Cardiac fibroblast (primary cell): ENCODE measurements at regions not wholly inside any gene's neighbourhood (a gene's known extent, or its start where the extent isn't known, plus 50 kb on each side); places are given as distances from the start of the nearest gene placed in this dataset.

Experiments
- DNase-seq, 2 donors: peaks; one replicate each; pipeline versions ENCODE4 v3.0.0 to v3.0.0-alpha.2; 2010; ENCODE audit warnings: low read depth in 2 of 2
- H3K4me3 ChIP-seq, 2 donors: replicated peaks in 1 of 2; 1 replicate in 1 of 2; 2 replicates in 1 of 2; pipeline ENCODE4 v1.5.1; 2011; ENCODE audit warnings: low read depth in 2 of 2, low read length in 2 of 2, mild to moderate bottlenecking in 2 of 2, moderate library complexity in 1 of 2
- TF ChIP-seq, protein P1 (sequence below): IDR thresholded peaks from one replicate; pipeline ENCODE4 v1.5.1; 2011; ENCODE audit warnings: low read depth, mild to moderate bottlenecking, low read length, inconsistent platforms

DNA sequence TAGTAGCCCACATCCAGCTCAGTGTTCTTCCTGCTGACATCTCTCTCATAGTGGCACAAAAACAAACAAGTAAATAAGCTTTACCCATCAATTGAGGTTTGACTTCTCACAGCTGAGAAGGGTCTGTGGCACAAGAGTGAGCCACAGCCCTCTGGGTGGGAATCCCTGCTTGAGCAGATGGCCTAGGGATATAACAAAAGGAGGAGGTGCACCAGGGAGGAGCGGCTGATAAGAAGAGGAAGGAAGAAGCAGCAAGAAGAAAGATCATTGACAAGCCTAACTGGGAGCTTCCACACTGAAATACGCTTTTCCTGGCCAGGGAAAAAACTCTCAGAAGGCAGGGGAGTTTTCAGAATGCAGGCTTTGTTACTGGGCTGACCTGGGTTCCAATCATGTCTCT lies 279.8 kb downstream of the UACA start:
- H3K4me3 ChIP-seq, result no peak overlapping the region
- TF ChIP-seq, protein P1, sequence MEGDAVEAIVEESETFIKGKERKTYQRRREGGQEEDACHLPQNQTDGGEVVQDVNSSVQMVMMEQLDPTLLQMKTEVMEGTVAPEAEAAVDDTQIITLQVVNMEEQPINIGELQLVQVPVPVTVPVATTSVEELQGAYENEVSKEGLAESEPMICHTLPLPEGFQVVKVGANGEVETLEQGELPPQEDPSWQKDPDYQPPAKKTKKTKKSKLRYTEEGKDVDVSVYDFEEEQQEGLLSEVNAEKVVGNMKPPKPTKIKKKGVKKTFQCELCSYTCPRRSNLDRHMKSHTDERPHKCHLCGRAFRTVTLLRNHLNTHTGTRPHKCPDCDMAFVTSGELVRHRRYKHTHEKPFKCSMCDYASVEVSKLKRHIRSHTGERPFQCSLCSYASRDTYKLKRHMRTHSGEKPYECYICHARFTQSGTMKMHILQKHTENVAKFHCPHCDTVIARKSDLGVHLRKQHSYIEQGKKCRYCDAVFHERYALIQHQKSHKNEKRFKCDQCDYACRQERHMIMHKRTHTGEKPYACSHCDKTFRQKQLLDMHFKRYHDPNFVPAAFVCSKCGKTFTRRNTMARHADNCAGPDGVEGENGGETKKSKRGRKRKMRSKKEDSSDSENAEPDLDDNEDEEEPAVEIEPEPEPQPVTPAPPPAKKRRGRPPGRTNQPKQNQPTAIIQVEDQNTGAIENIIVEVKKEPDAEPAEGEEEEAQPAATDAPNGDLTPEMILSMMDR, result no peak
- no peak for DNase-seq

DNA sequence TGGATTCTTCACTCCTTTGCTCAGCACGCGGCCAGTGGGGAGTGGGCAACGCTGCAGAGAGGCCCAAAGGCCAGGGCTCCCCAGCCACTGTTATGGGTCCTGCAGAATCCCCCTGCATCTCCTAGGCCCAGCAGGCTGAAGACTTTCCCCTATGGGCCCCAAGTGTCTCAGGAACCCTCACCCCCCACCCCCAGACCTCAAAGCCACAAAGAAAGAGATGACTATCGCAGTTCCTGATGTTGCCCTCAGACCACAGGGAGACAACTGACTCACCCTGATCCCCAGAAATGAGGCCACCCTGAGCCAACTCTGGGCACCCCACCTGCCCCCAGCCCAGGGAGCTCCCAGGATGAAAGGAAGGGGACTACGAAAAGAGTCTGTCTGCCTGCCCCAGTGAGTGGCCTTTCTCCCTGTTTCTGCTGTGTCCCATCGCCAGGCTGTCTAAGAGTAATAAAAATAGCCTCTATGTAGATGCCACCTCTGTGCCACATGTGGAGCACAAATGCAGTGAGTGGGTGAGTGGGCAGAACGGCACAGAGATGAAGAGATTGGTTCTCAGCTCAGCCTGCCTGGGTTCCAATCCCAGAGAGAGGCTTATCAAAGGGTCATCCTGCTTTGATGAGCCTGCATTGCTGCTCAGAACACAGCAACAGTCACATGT lies 283.0 kb downstream of the UACA start:
- TF ChIP-seq, protein P1, result no peak
- DNase-seq, result no peak
- no peak overlapping the region for H3K4me3 ChIP-seq

DNA sequence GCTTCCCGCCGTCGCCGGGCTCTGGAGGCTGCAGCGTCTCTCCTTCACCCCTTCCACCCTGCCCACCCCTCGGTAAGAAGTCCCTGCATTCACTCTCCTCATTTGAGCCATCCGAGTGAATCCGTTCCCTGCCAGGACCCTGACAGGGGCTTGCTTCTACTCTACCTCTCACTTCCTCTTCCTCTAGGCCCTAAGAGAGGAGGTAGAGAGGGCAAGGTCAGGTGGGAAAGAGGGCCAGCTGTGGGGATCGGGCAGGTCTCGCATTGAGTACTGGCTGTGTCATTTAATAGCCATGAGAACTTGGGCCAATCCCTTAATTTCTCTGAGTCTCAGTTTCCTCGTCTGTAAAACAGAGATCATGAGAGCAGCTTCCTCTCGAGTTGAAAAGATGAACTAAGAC lies 283.6 kb downstream of the UACA start:
- no peak overlapping the region for H3K4me3 ChIP-seq
- TF ChIP-seq, protein P1, result no peak
- DNase-seq, result no peak

DNA sequence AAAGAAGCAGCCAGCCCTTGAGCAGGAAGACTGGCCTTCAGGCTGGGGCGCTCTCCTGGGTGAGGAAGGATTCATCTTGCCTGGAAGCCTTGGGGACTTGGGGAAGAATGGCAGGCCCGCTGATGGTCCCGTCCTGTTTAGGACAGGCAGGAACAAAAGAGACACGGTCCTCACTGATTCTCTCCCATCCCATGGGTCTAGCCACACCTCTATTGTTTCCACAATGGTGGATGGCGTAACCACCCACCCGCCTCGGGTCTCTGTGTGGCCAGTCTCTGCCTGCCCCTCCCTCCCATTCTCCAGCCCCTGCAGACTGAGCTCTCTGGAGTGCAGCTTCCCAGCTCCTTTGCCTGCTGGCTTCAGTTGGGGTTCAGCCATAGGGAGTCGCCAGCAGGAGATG lies 284.3 kb downstream of the UACA start:
- TF ChIP-seq, protein P1, result no peak
- DNase-seq, result no peak
- H3K4me3 ChIP-seq, result no peak overlapping the region

DNA sequence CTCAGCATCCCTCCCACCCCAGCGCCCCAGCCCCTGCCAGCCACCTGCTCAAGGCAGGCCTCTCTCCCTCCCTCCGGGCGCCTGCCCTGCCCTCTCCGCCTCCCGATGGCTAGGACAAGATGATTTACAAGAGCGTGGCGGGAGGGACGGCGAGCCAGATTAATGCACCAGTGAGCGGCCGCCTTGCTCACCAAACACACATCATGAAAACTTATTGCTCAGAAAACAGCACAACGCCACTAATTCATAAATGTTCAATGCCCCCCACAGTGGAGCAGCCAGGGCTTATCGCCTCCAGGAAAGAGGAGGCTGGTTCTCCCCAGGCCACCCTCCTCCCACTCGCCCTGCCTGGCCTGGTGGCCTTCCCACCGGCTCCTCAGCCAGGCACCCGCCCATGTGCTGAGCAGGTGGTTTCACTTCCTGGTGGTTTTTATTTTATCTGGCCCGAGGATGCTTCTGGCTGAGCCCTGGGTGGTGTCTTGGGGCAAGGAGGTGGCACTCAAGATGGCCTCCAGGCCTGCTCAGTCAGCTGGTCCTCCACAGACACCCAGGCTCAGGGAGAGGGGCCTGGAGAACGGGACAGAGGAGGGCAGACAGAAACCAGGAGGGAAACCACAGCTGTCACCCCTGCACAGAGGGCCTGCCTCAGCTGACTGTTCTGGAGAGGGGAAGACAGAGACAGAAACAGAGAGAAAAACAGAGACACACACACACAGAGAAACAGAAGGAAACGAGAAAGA lies 284.9 kb downstream of the UACA start:
- TF ChIP-seq, protein P1, result no peak
- H3K4me3 ChIP-seq, result no peak overlapping the region
- no peak for DNase-seq

DNA sequence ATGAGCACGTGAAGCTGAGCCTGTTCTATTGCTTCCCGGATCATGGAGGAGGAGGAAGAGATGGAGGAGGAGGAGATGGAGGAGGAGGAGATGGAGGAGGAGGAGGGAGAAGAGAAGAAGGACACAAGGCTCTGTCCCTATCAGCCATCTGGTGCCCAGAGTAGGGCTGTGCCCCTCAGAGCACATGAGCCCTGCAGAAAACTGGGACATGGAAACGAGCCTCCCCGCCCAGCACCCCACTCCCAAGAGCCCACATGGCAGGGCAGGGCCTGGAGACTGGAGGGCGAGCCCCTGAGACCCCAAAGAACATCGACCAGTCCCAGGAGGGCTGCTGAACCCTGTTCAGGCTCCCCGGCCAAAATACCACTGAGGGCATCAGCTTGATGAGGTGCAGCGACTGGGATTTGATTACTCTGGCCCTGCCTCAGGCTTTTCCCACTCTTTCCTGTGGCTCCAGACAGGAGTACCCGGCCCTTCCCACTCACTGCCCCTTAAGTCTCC lies 285.6 kb downstream of the UACA start:
- no peak overlapping the region for H3K4me3 ChIP-seq
- DNase-seq, result no peak

More for the DNA sequence above, 285.6 kb downstream of the UACA start:
- TF ChIP-seq, protein P1, result no peak
